HG02840 (cell line): ENCODE measurements at regions not wholly inside any gene's neighbourhood (a gene's known extent, or its start where the extent isn't known, plus 50 kb on each side); places are given as distances from the start of the nearest gene placed in this dataset.
"Not testable (repeated sequence)": the region's sequence is repeated elsewhere in the genome, so short reads cannot be mapped to it uniquely, and the experiment has no call there.

Experiments
- ATAC-seq: cut with Tn5 transposase; IDR thresholded peaks from one replicate; pipeline ENCODE4 v1.9.1; 2021; ENCODE audit warnings: mild to moderate bottlenecking, moderate library complexity, moderate number of reproducible peaks; ENCODE audit not compliant: unreplicated experiment, low FRiP score

GRCh38 chr1:119250299-119250698 lies 109.8 kb upstream of the WARS2 start:
- no peak for ATAC-seq

- no peak for ATAC-seq
Observed at GRCh38 chr1:119251751-119252150, 111.3 kb upstream of the WARS2 start.

GRCh38 chr1:119253366-119253765 lies 112.9 kb upstream of the WARS2 start:
- no peak for ATAC-seq

GRCh38 chr1:119254067-119254720 lies 113.7 kb upstream of the WARS2 start:
- ATAC-seq: no peak

GRCh38 chr1:119256089-119256488 lies 112.5 kb upstream of the HAO2 start:
- ATAC-seq: not testable (repeated sequence)

- ATAC-seq: no peak
Observed at GRCh38 chr1:119260506-119260905, 108.1 kb upstream of the HAO2 start.

- peak; percentile 88 for ATAC-seq
Observed at GRCh38 chr1:119266386-119266785, 102.2 kb upstream of the HAO2 start.

- ATAC-seq: peak; percentile 43
Observed at GRCh38 chr1:119266858-119267257, 101.7 kb upstream of the HAO2 start.

GRCh38 chr1:119267288-119267687 lies 101.3 kb upstream of the HAO2 start:
- not testable (repeated sequence) for ATAC-seq

- no peak for ATAC-seq
Observed at GRCh38 chr1:119268879-119269278, 99.7 kb upstream of the HAO2 start.

GRCh38 chr1:119275145-119276134 lies 93.1 kb upstream of the HAO2 start:
- no peak for ATAC-seq

GRCh38 chr1:119276558-119276957 lies 92.0 kb upstream of the HAO2 start:
- ATAC-seq: no peak

- no peak for ATAC-seq
Observed at GRCh38 chr1:119279456-119280381, 88.9 kb upstream of the HAO2 start.

- no peak for ATAC-seq
Observed at GRCh38 chr1:119285482-119285881, 83.1 kb upstream of the HAO2 start.

- ATAC-seq: no peak
Observed at GRCh38 chr1:119286587-119287181, 81.9 kb upstream of the HAO2 start.

GRCh38 chr1:119288751-119289150 lies 79.8 kb upstream of the HAO2 start:
- no peak for ATAC-seq

- ATAC-seq: no peak
Observed at GRCh38 chr1:119290297-119290696, 78.3 kb upstream of the HAO2 start.

GRCh38 chr1:119291611-119292206 lies 76.9 kb upstream of the HAO2 start:
- no peak for ATAC-seq

GRCh38 chr1:119293797-119294196 lies 74.8 kb upstream of the HAO2 start:
- no peak for ATAC-seq

- no peak for ATAC-seq
Observed at GRCh38 chr1:119294199-119294598, 74.4 kb upstream of the HAO2 start.
